Embryonic facial prominence (tissue), 1 donor: ENCODE measurements at regions not wholly inside any gene's neighbourhood (a gene's known extent, or its start where the extent isn't known, plus 50 kb on each side); places are given as distances from the start of the nearest gene placed in this dataset.
"Not testable (repeated sequence)": the region's sequence is repeated elsewhere in the genome, so short reads cannot be mapped to it uniquely, and the experiment has no call there.

Experiments used
- DNase-seq: peaks from one replicate; pipeline ENCODE4 v3.0.0-alpha.2; 2016; ENCODE audit errors: extremely low spot score

DNA sequence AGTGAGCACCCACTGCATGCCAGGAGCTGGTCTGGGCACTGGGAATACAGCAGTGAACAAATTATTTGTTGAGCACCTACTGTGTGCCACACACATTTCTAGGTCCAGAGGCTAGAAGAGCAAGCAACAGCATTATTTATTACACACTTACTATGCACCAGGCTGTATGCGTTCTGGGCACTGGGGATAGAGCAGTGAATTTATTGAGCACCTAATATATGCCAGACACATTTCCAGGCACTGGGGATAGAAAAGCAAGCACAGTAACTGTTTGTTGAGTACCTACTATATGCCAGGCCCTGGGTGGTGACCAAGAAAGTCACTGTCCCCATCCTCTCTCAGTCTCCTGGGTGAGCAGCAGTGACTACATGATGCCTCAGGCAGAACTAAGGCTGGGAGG is 107.5 kb upstream of the NCOR2 start:
- DNase-seq, result no peak

GRCh38 chr12:124673801-124674617 is 106.6 kb upstream of the NCOR2 start:
- DNase-seq, result no peak

DNA sequence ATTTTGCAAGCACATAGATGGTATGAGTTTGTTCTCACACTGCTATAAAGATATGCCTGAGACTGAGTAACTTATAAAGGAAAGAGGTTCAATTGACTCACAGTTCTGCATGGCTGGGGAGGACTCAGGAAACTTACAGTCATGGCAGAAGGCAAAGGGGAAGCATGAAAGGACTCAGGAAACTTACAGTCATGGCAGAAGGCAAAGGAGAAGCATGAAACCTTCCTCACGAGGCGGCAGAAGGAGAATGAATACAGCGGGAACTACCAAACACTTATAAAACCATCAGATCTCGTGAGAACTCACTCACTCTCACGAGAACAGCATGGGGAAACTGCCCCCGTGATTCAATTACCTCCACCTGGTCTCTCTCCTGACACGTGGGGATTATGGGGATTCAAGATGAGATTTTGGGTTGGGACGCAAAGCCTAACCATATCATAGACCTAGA is 101.9 kb upstream of the NCOR2 start:
- not testable (repeated sequence) for DNase-seq

DNA sequence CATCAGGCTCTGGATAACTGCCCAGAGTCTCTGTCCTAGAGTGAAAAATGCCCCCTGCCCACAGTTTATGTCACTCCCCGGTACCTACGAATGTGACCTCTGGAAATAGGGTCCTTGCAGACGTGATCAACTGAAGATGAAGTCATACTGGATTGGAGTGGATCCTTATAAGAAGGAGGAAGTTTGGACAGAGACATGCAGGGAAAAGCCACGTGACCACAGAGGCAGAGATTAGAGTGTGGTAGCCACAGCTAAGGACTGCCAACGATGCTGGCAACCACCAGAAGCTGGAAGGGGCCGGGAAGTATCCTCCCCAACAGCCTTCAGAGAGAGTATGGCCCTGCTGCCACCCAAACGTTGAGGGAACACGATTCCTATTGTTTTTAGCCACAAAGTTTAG is 101.2 kb upstream of the NCOR2 start:
- DNase-seq, result no peak

- DNase-seq, result no peak
These were observed 100.3 kb upstream of the NCOR2 start for GRCh38 chr12:124667506-124668326.

GRCh38 chr12:124666722-124667259 is 99.4 kb upstream of the NCOR2 start:
- no peak for DNase-seq

DNA sequence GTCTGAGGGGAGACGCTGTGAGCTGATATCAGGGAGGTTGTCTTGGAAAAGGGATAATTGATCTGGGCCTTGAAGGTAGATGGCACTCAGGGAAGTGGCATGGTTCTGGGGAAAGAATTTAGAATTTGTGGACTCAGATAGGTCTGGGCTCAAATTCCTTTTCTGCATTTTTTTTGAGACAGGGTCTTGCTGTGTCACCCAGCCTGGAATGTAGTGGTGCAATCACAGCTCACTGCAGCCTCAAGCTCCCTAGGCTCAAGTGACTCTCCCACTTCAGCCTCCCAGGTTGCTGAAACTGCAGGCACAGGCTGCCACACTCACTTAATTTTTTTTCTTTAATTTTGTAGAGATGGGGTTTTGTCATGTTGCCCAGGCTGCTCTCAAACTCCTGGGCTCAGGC is 98.1 kb upstream of the NCOR2 start:
- DNase-seq, result no peak

DNA sequence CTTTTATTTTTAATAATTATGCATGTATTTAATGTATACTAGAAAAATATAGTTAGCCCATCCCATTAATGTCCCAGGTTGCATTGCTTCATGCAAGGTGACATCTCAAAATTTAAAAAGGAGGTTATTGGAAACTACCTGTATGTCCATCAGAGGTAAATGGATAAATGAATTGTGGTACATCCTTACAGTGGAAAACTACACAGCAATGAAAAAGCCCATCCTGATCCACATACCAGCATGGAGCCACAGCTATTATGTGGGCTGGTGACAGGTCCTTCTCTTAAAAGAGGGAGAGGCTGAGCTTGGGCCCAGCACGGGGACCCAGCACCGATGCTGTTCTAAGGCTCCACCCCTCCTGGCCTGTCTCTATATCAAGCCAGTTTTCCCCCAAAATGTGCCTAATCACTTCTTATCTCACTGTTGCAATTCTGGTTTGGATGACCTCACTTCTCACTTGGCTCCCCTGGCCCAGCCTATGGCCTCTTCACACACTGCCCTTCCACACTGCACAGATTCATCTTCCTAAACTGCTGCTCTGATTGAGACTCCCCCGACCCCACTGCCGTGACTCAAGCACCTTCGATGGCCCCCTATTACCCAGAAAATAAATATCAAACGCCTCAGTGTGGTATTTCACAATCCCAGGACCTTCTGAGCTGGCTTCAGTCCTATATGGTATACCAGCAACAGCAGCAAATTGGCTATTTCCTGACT is 97.1 kb upstream of the NCOR2 start:
- DNase-seq, result no peak

DNA sequence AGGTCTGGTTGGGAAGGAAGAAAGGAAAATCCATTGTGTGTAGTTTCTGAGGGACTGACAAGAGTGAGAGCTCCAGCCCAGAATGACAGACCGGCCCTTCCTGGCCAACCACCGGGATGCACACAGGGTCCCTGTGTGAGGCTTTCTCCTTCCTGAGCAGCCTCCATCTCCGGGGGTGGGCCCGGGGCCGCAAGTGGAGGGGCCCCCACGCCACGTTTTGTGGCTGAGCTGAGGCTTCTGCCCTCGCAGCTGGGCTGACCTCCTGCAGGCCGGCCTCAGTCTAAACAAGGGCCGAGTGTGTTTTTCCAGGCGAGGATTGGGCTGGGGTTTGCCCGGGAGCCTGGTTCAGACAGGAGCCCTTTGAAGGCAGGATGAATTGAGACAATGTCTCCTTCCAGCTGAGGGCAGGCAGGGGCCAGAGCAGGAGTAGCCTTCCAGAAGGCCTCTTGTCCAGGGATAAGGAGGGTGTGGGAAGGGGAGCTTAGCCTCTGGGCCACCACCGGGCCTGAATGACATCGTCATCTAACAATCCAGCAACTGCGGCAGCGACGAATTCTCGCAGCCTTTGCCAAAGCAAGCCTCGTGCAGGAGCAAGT is 96.5 kb upstream of the NCOR2 start:
- no peak for DNase-seq

- no peak for DNase-seq
These were observed 95.8 kb upstream of the NCOR2 start for GRCh38 chr12:124663206-124663605.

DNA sequence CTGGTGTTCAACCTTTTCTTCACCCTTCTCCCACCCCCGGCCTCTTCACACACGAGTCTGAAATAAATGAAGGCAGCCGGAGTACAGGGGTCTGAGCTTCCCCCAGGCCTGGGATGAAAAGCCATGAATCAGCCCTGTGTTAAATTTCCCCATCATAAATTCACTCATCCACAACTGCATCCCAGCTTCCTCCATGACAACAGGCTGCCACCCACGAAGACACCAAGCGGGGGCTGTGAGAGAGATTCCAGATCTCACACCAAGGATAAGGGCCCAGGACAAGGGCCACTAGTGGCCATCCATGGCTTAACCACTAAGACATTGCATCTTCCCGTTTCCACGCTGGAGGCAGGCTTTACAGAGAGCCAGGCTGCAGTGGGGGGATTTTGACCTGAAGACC is 93.9 kb upstream of the NCOR2 start:
- no peak for DNase-seq

- no peak for DNase-seq
These were observed 93.4 kb upstream of the NCOR2 start for GRCh38 chr12:124660851-124661250.

GRCh38 chr12:124658806-124659402 is 91.5 kb upstream of the NCOR2 start:
- DNase-seq, result no peak

- DNase-seq, result no peak
These were observed 90.9 kb upstream of the NCOR2 start for GRCh38 chr12:124658302-124658701.

DNA sequence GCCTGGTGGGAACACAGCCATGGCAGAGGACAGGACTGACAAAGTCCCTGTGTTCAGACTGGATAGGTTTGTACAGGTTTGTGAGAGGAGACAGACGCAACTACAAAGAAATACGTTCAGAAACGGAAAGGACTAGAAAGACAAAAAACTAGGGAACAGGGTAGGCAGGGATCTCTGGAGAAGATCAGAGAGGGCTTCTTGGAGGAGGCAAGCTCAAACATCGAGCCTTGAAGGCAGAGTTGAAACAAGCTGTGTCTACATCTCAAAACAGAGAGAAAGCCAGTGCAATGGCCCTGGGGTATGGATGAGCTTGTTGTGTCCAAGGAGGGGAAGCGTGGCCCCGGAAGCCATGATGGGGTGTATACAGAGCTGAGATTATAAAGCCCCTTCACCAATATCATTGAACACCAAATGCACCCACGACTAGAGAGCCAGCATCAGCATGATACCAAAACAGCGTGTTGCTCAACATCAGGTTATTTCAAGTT is 89.6 kb upstream of the NCOR2 start:
- no peak for DNase-seq

- DNase-seq, result peak; percentile 42
These were observed 88.5 kb upstream of the NCOR2 start for GRCh38 chr12:124655698-124656516.

DNA sequence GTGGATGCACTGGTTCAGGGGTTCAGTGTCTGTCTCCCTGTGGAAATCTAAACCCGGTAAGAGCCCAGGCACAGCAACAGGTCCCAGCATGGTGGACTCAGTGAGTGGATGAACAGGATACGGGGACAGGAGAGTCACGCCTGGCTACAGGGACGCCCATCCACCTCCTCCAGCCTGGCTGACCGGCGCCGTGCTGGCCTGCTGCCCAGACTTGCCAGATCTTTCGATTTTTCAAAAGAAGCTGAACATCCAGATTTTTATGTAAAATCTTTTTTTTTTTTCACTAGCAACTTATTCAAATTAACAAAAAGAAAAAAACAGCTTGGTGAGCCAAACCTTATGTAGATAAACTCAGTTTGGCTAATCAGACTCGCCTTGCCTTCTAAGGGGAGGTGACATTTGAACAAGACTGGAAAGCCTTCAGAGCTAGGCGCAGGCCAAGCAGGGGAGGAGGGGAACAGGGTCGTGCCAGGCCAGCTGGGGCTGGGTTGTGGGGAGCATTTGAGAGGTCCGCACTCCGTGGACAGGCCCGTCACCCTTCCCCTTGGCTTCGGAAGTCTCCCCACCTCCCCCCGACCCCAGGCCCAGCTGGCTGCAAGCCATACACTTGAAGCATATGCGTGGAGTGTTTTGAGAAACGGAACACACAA is 87.8 kb upstream of the NCOR2 start:
- peak; percentile 55 for DNase-seq

GRCh38 chr12:124654666-124655047 is 87.2 kb upstream of the NCOR2 start:
- DNase-seq, result no peak

GRCh38 chr12:124653169-124653931 is 85.9 kb upstream of the NCOR2 start:
- no peak for DNase-seq
